ENCODE measurements at regions not wholly inside any gene's neighbourhood (a gene's known extent, or its start where the extent isn't known, plus 50 kb on each side); places are given as distances from the start of the nearest gene placed in this dataset.

GRCh38 chr4:34105311-34105710 is 2139.0 kb downstream of the ARAP2 start:
- TF ChIP-seq JUND (IDR thresholded peaks at IDR 0.05), result no peak
- TF ChIP-seq REST (IDR thresholded peaks at IDR 0.05; ENCODE audit: low read depth), result no peak
- TF ChIP-seq CEBPB (IDR thresholded peaks at IDR 0.05; ENCODE audit: low read depth), result no peak
- no peak for TF ChIP-seq FOSL1 (IDR thresholded peaks at IDR 0.05; ENCODE audit: low read depth)
- no peak for TF ChIP-seq EGR1 (IDR thresholded peaks at IDR 0.05; ENCODE audit: low read depth)
- TF ChIP-seq POLR2A (IDR thresholded peaks at IDR 0.05; ENCODE audit: borderline replicate concordance, extremely low read depth, insufficient read depth, insufficient read length), result no peak
- no peak for TF ChIP-seq TCF7L2 (IDR thresholded peaks at IDR 0.05; ENCODE audit: borderline replicate concordance, extremely low read depth, insufficient read depth, insufficient read length)
- no peak for TF ChIP-seq CBX3 (IDR thresholded peaks at IDR 0.05; ENCODE audit: low read depth)
- TF ChIP-seq SIN3A (IDR thresholded peaks at IDR 0.05; ENCODE audit: low read depth), result no peak
- no peak for TF ChIP-seq MAX (IDR thresholded peaks at IDR 0.05)
- TF ChIP-seq RAD21 (IDR thresholded peaks at IDR 0.05; ENCODE audit: low read depth), result no peak
- Histone ChIP-seq H3K4me1 (ENCODE audit: control insufficient read depth in 1 of 2, insufficient read depth in 2 of 2, low read length in 2 of 2) (no peaks in the 10 kb centered on the region), H3K27me3 (ENCODE audit: insufficient read depth, low read length) (no peaks in the 10 kb centered on the region), H3K4me2 (ENCODE audit: low read length) (no peak overlapping the region), H3K79me2 (ENCODE audit: insufficient read depth, low read length) (no peaks in the 10 kb centered on the region), H3K9ac (ENCODE audit: low read length) (no peak overlapping the region), H4K20me1 (ENCODE audit: insufficient read depth) (no peaks in the 10 kb centered on the region), H3K9me2 (ENCODE audit: insufficient read depth) (no peaks in the 10 kb centered on the region), H3K27ac (ENCODE audit: low read depth, low read length) (no peak overlapping the region), H2AFZ (ENCODE audit: low read depth, low read length, poor library complexity, severe bottlenecking) (no peak overlapping the region), H3K36me3 (ENCODE audit: control insufficient read depth in 1 of 2, insufficient read depth in 2 of 2, low read length in 2 of 2) (no peaks in the 10 kb centered on the region), H3K9me3 (ENCODE audit: control insufficient read depth in 1 of 2, insufficient read depth in 1 of 2, low read depth in 1 of 2, low read length in 2 of 2) (no peaks in the 10 kb centered on the region), H3K4me3 (replicated peaks in 1 of 2; ENCODE audit: low read depth in 1 of 2, low read length in 2 of 2) (no peak overlapping the region)
- no peak for DNase-seq (ENCODE audit: low read depth, low spot score)
- POLR2A ChIA-PET, result no interaction called here
- ATAC-seq, result no peak
- RAD21 ChIA-PET (ENCODE audit: low non-redundant PET in 1 of 2, low total read pairs in 2 of 2, uncharacterized antibody in 2 of 2, unreplicated experiment in 2 of 2), result no interaction called here
- no TSS peak for BruUV-seq (replicated peaks)
- intact Hi-C loops (cut with micrococcal nuclease), result no loop called here
- CTCF ChIA-PET, result no interaction called here

Data from HCT116 (cell line).